Fibroblast of lung (primary cell): ENCODE measurements at regions not wholly inside any gene's neighbourhood (a gene's known extent, or its start where the extent isn't known, plus 50 kb on each side); places are given as distances from the start of the nearest gene placed in this dataset.

Source experiments
- CTCF ChIP-seq, 2 donors: IDR thresholded peaks in 1 of 2; conservative IDR thresholded peaks in 1 of 2; 1 replicate in 1 of 2; 2 replicates in 1 of 2; pipeline ENCODE4 v1.5.1; 2011 to 2012; ENCODE audit warnings: low read length in 2 of 2, control low read depth in 1 of 2, inconsistent platforms in 1 of 2, low read depth in 1 of 2, mild to moderate bottlenecking in 1 of 2
- EZH2 ChIP-seq: IDR thresholded peaks from 2 replicates; pipeline ENCODE4 v1.5.1; 2012; ENCODE audit warnings: low read length, control low read depth, mild to moderate bottlenecking; ENCODE audit errors: missing control alignments

DNA sequence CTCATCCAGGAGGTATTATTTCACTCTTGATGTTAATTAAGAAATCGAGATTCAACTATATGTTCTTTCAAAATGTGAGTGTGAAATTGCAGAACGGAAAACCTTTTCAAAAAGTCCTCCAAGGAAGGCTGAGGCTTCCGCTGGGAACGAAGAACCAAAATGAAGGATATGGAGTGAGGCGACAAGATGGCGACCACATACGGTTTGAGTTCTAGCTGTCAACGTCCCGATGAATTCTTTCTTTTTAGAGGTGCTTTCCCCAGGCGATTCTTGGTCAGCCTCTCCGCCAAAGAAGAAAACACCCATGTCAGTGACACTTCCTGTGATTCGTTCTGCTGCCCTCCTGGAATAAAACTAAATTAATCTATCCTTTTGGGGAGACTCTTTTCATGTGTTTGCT, 78.3 kb upstream of the ADAMTS16 start:
- no peak for TF ChIP-seq CTCF (conservative IDR thresholded peaks at IDR 0.05 in 1 of 2, IDR thresholded peaks at IDR 0.05 in 1 of 2; ENCODE audit: low read depth in 1 of 2, low read length in 2 of 2)
- TF ChIP-seq EZH2, result no peak
